ENCODE measurements at regions not wholly inside any gene's neighbourhood (a gene's known extent, or its start where the extent isn't known, plus 50 kb on each side); places are given as distances from the start of the nearest gene placed in this dataset.
A peak's percentile ranks its signal among the peaks of the same experiment; 100 is the strongest.
"Not testable (repeated sequence)": the region's sequence is repeated elsewhere in the genome, so short reads cannot be mapped to it uniquely, and the experiment has no call there.

- Histone ChIP-seq H3K79me2 (ENCODE audit: low read length) (no peaks in the 10 kb centered on the region), H3K9ac (ENCODE audit: low read length) (no peak overlapping the region), H3K27ac (ENCODE audit: low read length) (no peak overlapping the region), H3K4me2 (ENCODE audit: low read length) (no peak overlapping the region), H3K4me1 (ENCODE audit: insufficient read depth, low read length) (0 out of 2 replicates have a peak, but pooled peaks cover 5% of the 10 kb centered on the region), H3K27me3 (ENCODE audit: low read length) (no peaks in the 10 kb centered on the region), H2AFZ (ENCODE audit: low read length) (no peak overlapping the region), H3K9me3 (ENCODE audit: low read length) (no peaks in the 10 kb centered on the region), H3K4me3 (ENCODE audit: low read length) (no peak overlapping the region), H3K36me3 (ENCODE audit: low read depth, low read length) (no peaks in the 10 kb centered on the region), H3F3A (ENCODE audit: low read length, unreplicated experiment) (no peaks in the 10 kb centered on the region), H3K9me2 (replicated peaks; ENCODE audit: low read length) (no peaks in the 10 kb centered on the region), H4K20me1 (ENCODE audit: low read length) (no peaks in the 10 kb centered on the region)
- ATAC-seq (no peak), DNase-seq (no peak)
- TF ChIP-seq EZH2phosphoT487 (IDR thresholded peaks at IDR 0.05; ENCODE audit: borderline replicate concordance, low read length) (no peak), CTCF (conservative IDR thresholded peaks at IDR 0.05; ENCODE audit: low read depth, low read length) (no peak), EZH2 (IDR thresholded peaks at IDR 0.05; ENCODE audit: low read length, unreplicated experiment) (no peak)
- ChIA-PET POLR2A (ENCODE audit: unreplicated experiment) (no interaction called here), CTCF (no interaction called here)
- no TSS peak for BruUV-seq (replicated peaks)
- intact Hi-C loops (cut with micrococcal nuclease), result no loop called here
Measured at GRCh38 chr12:46067094-46067493, 76.7 kb upstream of the SCAF11 start.

GRCh38 chr12:46065412-46066166, 75.2 kb upstream of the SCAF11 start:
- CTCF ChIA-PET, result no interaction called here
- Histone ChIP-seq H3K4me2 (ENCODE audit: low read length) (no peak overlapping the region), H4K20me1 (ENCODE audit: low read length) (no peaks in the 10 kb centered on the region), H3K27ac (ENCODE audit: low read length) (no peak overlapping the region), H3K9ac (ENCODE audit: low read length) (no peak overlapping the region), H3K4me1 (ENCODE audit: insufficient read depth, low read length) (no peaks in the 10 kb centered on the region), H3K9me2 (replicated peaks; ENCODE audit: low read length) (no peaks in the 10 kb centered on the region), H3K36me3 (ENCODE audit: low read depth, low read length) (no peaks in the 10 kb centered on the region), H3K79me2 (ENCODE audit: low read length) (no peaks in the 10 kb centered on the region), H3K4me3 (ENCODE audit: low read length) (no peak overlapping the region), H3K27me3 (ENCODE audit: low read length) (no peaks in the 10 kb centered on the region), H3F3A (ENCODE audit: low read length, unreplicated experiment) (no peaks in the 10 kb centered on the region), H2AFZ (ENCODE audit: low read length) (0 out of 2 replicates have a peak overlapping the region, but pooled peaks have one; percentile 9), H3K9me3 (ENCODE audit: low read length) (no peaks in the 10 kb centered on the region)
- no peak for TF ChIP-seq EZH2 (IDR thresholded peaks at IDR 0.05; ENCODE audit: low read length, unreplicated experiment)
- TF ChIP-seq CTCF (conservative IDR thresholded peaks at IDR 0.05; ENCODE audit: low read depth, low read length), result no peak
- no peak for TF ChIP-seq EZH2phosphoT487 (IDR thresholded peaks at IDR 0.05; ENCODE audit: borderline replicate concordance, low read length)
- BruUV-seq (replicated peaks), result no TSS peak
- no peak for DNase-seq
- no peak for ATAC-seq
- POLR2A ChIA-PET (ENCODE audit: unreplicated experiment), result no interaction called here
- intact Hi-C loops (cut with micrococcal nuclease), result no loop called here

- H3K36me3 ChIP-seq (ENCODE audit: low read depth, low read length), result no peaks in the 10 kb centered on the region
- no peaks in the 10 kb centered on the region for H3K9me2 ChIP-seq (replicated peaks; ENCODE audit: low read length)
- intact Hi-C loops (cut with micrococcal nuclease), result no loop called here
- no peaks in the 10 kb centered on the region for H3K4me1 ChIP-seq (ENCODE audit: insufficient read depth, low read length)
- no peaks in the 10 kb centered on the region for H3F3A ChIP-seq (ENCODE audit: low read length, unreplicated experiment)
- H3K9me3 ChIP-seq (ENCODE audit: low read length), result 0 out of 2 replicates have a peak, but pooled peaks cover 10% of the 10 kb centered on the region
- H3K27ac ChIP-seq (ENCODE audit: low read length), result no peak overlapping the region
- CTCF ChIA-PET, result no interaction called here
- H3K9ac ChIP-seq (ENCODE audit: low read length), result no peak overlapping the region
- no peak overlapping the region for H3K4me2 ChIP-seq (ENCODE audit: low read length)
- no peaks in the 10 kb centered on the region for H3K79me2 ChIP-seq (ENCODE audit: low read length)
- no peaks in the 10 kb centered on the region for H4K20me1 ChIP-seq (ENCODE audit: low read length)
- DNase-seq, result no peak
- H3K4me3 ChIP-seq (ENCODE audit: low read length), result no peak overlapping the region
- BruUV-seq (replicated peaks), result no TSS peak
- ATAC-seq, result no peak
- no peaks in the 10 kb centered on the region for H3K27me3 ChIP-seq (ENCODE audit: low read length)
- TF ChIP-seq CTCF (conservative IDR thresholded peaks at IDR 0.05; ENCODE audit: low read depth, low read length) (no peak), EZH2phosphoT487 (IDR thresholded peaks at IDR 0.05; ENCODE audit: borderline replicate concordance, low read length) (no peak), EZH2 (IDR thresholded peaks at IDR 0.05; ENCODE audit: low read length, unreplicated experiment) (no peak)
- POLR2A ChIA-PET (ENCODE audit: unreplicated experiment), result no interaction called here
- H2AFZ ChIP-seq (ENCODE audit: low read length), result no peak overlapping the region
Measured at GRCh38 chr12:46064548-46064947, 74.2 kb upstream of the SCAF11 start.

- intact Hi-C loops (cut with micrococcal nuclease), result not testable (repeated sequence)
Measured at GRCh38 chr12:46058697-46059096, 68.3 kb upstream of the SCAF11 start.

More at GRCh38 chr12:46058697-46059096, 68.3 kb upstream of the SCAF11 start:
- H3K4me1 ChIP-seq (ENCODE audit: insufficient read depth, low read length); H3K27ac ChIP-seq (ENCODE audit: low read length); POLR2A ChIA-PET (ENCODE audit: unreplicated experiment); H3K36me3 ChIP-seq (ENCODE audit: low read depth, low read length); H3F3A ChIP-seq (ENCODE audit: low read length, unreplicated experiment); H3K79me2 ChIP-seq (ENCODE audit: low read length); H3K27me3 ChIP-seq (ENCODE audit: low read length); ATAC-seq; H3K9me2 ChIP-seq (replicated peaks; ENCODE audit: low read length); H2AFZ ChIP-seq (ENCODE audit: low read length); H3K4me3 ChIP-seq (ENCODE audit: low read length); BruUV-seq (replicated peaks); H3K4me2 ChIP-seq (ENCODE audit: low read length); CTCF ChIA-PET; H4K20me1 ChIP-seq (ENCODE audit: low read length); H3K9ac ChIP-seq (ENCODE audit: low read length); DNase-seq: not testable (repeated sequence)
- 0 out of 2 replicates have a peak, but pooled peaks cover 14% of the 10 kb centered on the region for H3K9me3 ChIP-seq (ENCODE audit: low read length)
